MCF 10A (cell line): ENCODE measurements at regions not wholly inside any gene's neighbourhood (a gene's known extent, or its start where the extent isn't known, plus 50 kb on each side); places are given as distances from the start of the nearest gene placed in this dataset.

Source experiments
- BruUV-seq: library from RNA; stranded (reverse); fragments of 400-500 nt; replicated peaks from 2 replicates; lab custom pipeline; 2021; lab: Mats Ljungman, UMichigan
- CTCF ChIA-PET: fragments of 300-600 bp; sonication (Branson Sonifier 250); formaldehyde crosslinking; extraction: SDS; loops from one replicate; lab custom pipeline; 2021; ENCODE audit warnings: antibody characterized with exemption, inconsistent platforms; lab: Yijun Ruan, JAX
- POLR2A ChIA-PET: fragments of 300-600, 350-650 bp; sonication (Branson Sonifier 250); formaldehyde crosslinking; extraction: SDS; loops from one replicate; lab custom pipeline; 2020; ENCODE audit warnings: antibody characterized with exemption, inconsistent platforms; lab: Yijun Ruan, JAX
- DNase-seq: peaks from one replicate; pipeline ENCODE4 v3.0.0-alpha.2; 2018; ENCODE audit not compliant: unreplicated experiment
- H3K27ac Mint-ChIP-seq: one replicate; pipeline ENCODE4 v1.8.0; 2022; ENCODE audit warnings: mild to moderate bottlenecking, low read depth, mixed read lengths; ENCODE audit not compliant: unreplicated experiment
- H3K27me3 Mint-ChIP-seq: one replicate; pipeline ENCODE4 v1.8.0; 2022; ENCODE audit warnings: mixed read lengths; ENCODE audit not compliant: insufficient read depth, unreplicated experiment
- H3K36me3 Mint-ChIP-seq: one replicate; pipeline ENCODE4 v1.8.0; 2022; ENCODE audit warnings: mild to moderate bottlenecking, moderate library complexity, mixed read lengths; ENCODE audit not compliant: insufficient read depth, unreplicated experiment
- H3K4me1 Mint-ChIP-seq: one replicate; pipeline ENCODE4 v1.8.0; 2022; ENCODE audit warnings: mixed read lengths; ENCODE audit not compliant: insufficient read depth, unreplicated experiment
- H3K4me3 Mint-ChIP-seq: one replicate; pipeline ENCODE4 v1.8.0; 2022; ENCODE audit warnings: mild to moderate bottlenecking, moderate library complexity, mixed read lengths; ENCODE audit not compliant: unreplicated experiment
- H3K9me3 Mint-ChIP-seq: one replicate; pipeline ENCODE4 v1.8.0; 2022; ENCODE audit warnings: mixed read lengths; ENCODE audit not compliant: unreplicated experiment
- CTCF ChIP-seq: fragments of 200-600 bp; IDR thresholded peaks from one replicate; pipeline ENCODE4 v1.8.0; 2022; ENCODE audit warnings: antibody characterized with exemption, mild to moderate bottlenecking; ENCODE audit not compliant: unreplicated experiment
- intact Hi-C: fragments of 100-400 bp; cut with micrococcal nuclease; formaldehyde crosslinking; loops from 2 replicates; pipeline ENCODE4 v1.14.1; 2022

DNA sequence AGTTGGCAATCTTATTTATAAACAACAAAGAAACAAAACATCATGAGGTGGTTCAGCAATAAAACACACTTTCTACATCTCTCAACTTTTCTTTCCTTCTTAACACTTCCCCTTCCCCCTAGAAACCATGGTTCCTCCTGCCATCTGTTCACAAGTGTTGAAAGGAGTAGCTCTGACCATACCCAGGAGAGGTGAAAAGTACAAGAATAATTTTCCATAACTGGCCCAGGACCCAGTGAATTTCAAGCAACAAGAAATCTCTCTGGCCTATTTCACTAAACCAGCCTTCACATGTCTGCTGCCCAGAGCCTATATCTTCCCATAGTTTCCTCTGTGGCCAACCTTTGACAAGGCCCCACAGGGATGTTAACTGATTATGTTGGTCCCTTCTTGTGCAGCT lies 98.2 kb upstream of the CEP126 start:
- H3K4me3 Mint-ChIP-seq = no peak overlapping the region
- ChIA-PET POLR2A (interaction anchor here (1.0 kb wide), 1 partner anchor 9 kb away, joined by 4 read pairs; no protein-coding TSS in a partner anchor), CTCF (no interaction called here)
- H3K27ac Mint-ChIP-seq = no peak overlapping the region
- no peaks in the 10 kb centered on the region for H3K36me3 Mint-ChIP-seq
- intact Hi-C loops = no loop called here
- no peaks in the 10 kb centered on the region for H3K9me3 Mint-ChIP-seq
- no peaks in the 10 kb centered on the region for H3K27me3 Mint-ChIP-seq
- no TSS peak for BruUV-seq
- no peak for TF ChIP-seq CTCF
- H3K4me1 Mint-ChIP-seq = no peaks in the 10 kb centered on the region
- no peak for DNase-seq

DNA sequence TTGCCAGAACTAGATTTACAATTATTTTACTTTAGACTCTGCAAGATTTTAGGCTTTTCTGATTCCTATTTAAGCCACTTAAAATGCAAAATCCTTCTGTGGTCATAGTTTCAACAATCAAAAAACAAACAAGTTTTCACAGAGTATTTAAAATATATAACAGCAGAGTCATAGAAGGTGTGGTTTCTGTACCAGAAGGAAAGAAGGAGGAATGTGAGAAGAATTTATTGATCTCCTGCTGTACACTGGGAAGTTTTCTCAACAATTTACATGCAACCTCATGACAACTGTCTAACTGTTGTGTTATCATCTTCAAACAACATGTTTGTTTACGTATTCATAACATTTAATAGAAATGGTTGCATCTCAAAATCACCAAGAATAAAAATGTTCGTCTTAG lies 102.3 kb upstream of the CEP126 start:
- POLR2A ChIA-PET = no interaction called here
- intact Hi-C loops = no loop called here

GRCh38 chr11:101810546-101810945 lies 104.3 kb upstream of the CEP126 start:
- POLR2A ChIA-PET = no interaction called here
- Mint-ChIP-seq H3K4me3 (no peak overlapping the region), H3K9me3 (no peaks in the 10 kb centered on the region), H3K4me1 (no peaks in the 10 kb centered on the region), H3K36me3 (no peaks in the 10 kb centered on the region), H3K27ac (no peak overlapping the region), H3K27me3 (no peaks in the 10 kb centered on the region)
- no peak for TF ChIP-seq CTCF
- no TSS peak for BruUV-seq
- CTCF ChIA-PET = interaction anchor here (0.6 kb wide), 1 partner anchor 802 kb away, joined by 3 read pairs; no protein-coding TSS in a partner anchor
- intact Hi-C loops = no loop called here
- DNase-seq = no peak

More for the DNA sequence above, 102.3 kb upstream of the CEP126 start:
- H3K4me1 Mint-ChIP-seq = no peaks in the 10 kb centered on the region
- no peak for TF ChIP-seq CTCF
- no peak overlapping the region for H3K27ac Mint-ChIP-seq
- H3K9me3 Mint-ChIP-seq = no peaks in the 10 kb centered on the region
- no peak for DNase-seq
- no peak overlapping the region for H3K4me3 Mint-ChIP-seq
- H3K27me3 Mint-ChIP-seq = no peaks in the 10 kb centered on the region
- CTCF ChIA-PET = no interaction called here
- H3K36me3 Mint-ChIP-seq = no peaks in the 10 kb centered on the region
- BruUV-seq = no TSS peak

- Mint-ChIP-seq H3K9me3 (no peaks in the 10 kb centered on the region), H3K27me3 (no peaks in the 10 kb centered on the region), H3K36me3 (no peaks in the 10 kb centered on the region), H3K27ac (no peak overlapping the region), H3K4me3 (no peak overlapping the region), H3K4me1 (no peaks in the 10 kb centered on the region)
- BruUV-seq = no TSS peak
- intact Hi-C loops = no loop called here
- no peak for DNase-seq
- POLR2A ChIA-PET = interaction anchor here (0.5 to 1.7 kb wide), 3 partner anchors 9 to 378 kb away, joined by 3 to 4 read pairs (median 3); no protein-coding TSS in a partner anchor
- TF ChIP-seq CTCF = no peak
- CTCF ChIA-PET = no interaction called here
These were observed 107.3 kb upstream of the CEP126 start for GRCh38 chr11:101807531-101807930.
